PC-9 (cell line): ENCODE measurements at regions not wholly inside any gene's neighbourhood (a gene's known extent, or its start where the extent isn't known, plus 50 kb on each side); places are given as distances from the start of the nearest gene placed in this dataset.

Source experiments
- CTCF ChIP-seq: fragments of 200-600 bp; sonication (generic); conservative IDR thresholded peaks from 2 replicates; pipeline ENCODE4 v1.6.1; 2017; ENCODE audit warnings: mixed run types, antibody characterized with exemption, mild to moderate bottlenecking, moderate library complexity
- EZH2 ChIP-seq: fragments of 200-600 bp; sonication (generic); IDR thresholded peaks from 2 replicates; pipeline ENCODE4 v1.8.0; 2017; ENCODE audit warnings: antibody characterized with exemption, low read depth

- TF ChIP-seq EZH2 = no peak
- no peak for TF ChIP-seq CTCF
Measured at GRCh38 chr1:4101459-4102161, 201.5 kb upstream of the C1orf174 start.
